Thyroid gland (tissue), 4 donors: ENCODE measurements at regions not wholly inside any gene's neighbourhood (a gene's known extent, or its start where the extent isn't known, plus 50 kb on each side); places are given as distances from the start of the nearest gene placed in this dataset.

Source experiments
- POLR2A ChIP-seq, 2 donors: fragments of 450-650 bp; IDR thresholded peaks; one replicate each; pipeline ENCODE4 v1.6.1; 2017; ENCODE audit warnings: antibody characterized with exemption in 2 of 2, mild to moderate bottlenecking in 2 of 2, moderate library complexity in 1 of 2
- TF ChIP-seq, protein P1 (sequence below), 6 experiments: fragments of 200-600 bp in 3 of 6; fragments of 450-650 bp in 3 of 6; sonication (generic) in 3 of 6; IDR thresholded peaks; one replicate each; pipeline ENCODE4 v1.5.1; 2016 to 2019; ENCODE audit warnings: antibody characterized with exemption in 6 of 6, mild to moderate bottlenecking in 2 of 6, inconsistent platforms in 1 of 6, moderate library complexity in 1 of 6

DNA sequence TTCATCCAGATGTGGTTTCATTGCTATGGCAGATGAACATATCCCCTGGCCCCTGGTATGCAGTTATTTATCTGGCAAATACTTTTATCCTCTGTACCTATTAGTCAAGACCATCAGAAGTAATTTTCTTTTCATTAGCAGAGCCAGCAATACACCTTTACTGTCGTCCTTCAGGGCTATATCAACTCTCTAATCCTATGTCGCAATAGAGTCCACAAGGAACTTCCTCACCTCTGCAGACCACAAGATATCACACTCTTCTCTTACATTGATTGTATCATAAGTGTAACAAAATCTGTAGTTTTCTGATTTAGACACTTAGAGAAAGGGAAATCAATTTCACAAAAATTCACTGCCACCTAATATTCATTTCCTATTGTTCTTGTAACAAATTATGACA lies 252.9 kb upstream of the DCC start:
- TF ChIP-seq, protein P1, sequence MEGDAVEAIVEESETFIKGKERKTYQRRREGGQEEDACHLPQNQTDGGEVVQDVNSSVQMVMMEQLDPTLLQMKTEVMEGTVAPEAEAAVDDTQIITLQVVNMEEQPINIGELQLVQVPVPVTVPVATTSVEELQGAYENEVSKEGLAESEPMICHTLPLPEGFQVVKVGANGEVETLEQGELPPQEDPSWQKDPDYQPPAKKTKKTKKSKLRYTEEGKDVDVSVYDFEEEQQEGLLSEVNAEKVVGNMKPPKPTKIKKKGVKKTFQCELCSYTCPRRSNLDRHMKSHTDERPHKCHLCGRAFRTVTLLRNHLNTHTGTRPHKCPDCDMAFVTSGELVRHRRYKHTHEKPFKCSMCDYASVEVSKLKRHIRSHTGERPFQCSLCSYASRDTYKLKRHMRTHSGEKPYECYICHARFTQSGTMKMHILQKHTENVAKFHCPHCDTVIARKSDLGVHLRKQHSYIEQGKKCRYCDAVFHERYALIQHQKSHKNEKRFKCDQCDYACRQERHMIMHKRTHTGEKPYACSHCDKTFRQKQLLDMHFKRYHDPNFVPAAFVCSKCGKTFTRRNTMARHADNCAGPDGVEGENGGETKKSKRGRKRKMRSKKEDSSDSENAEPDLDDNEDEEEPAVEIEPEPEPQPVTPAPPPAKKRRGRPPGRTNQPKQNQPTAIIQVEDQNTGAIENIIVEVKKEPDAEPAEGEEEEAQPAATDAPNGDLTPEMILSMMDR (IDR thresholded peaks at IDR 0.05) = no peak
- no peak for TF ChIP-seq POLR2A (IDR thresholded peaks at IDR 0.05)
